ENCODE measurements at regions not wholly inside any gene's neighbourhood (a gene's known extent, or its start where the extent isn't known, plus 50 kb on each side); places are given as distances from the start of the nearest gene placed in this dataset.

GRCh38 chr5:121008041-121008440, 543.9 kb downstream of the PRR16 start (continued):
- TF ChIP-seq JUN (IDR thresholded peaks at IDR 0.05), result no peak
- TF ChIP-seq KDM5A (IDR thresholded peaks at IDR 0.05), result no peak
- no peak for TF ChIP-seq MAX (IDR thresholded peaks at IDR 0.05)
- no peak for TF ChIP-seq ZSCAN20 (CRISPR knock-in tag; IDR thresholded peaks at IDR 0.05)
- TF ChIP-seq ZNF302 (CRISPR knock-in tag; IDR thresholded peaks at IDR 0.05), result no peak
- TF ChIP-seq NPAS2 (CRISPR knock-in tag; IDR thresholded peaks at IDR 0.05; ENCODE audit: borderline replicate concordance), result no peak
- TF ChIP-seq FOSB (CRISPR knock-in tag; IDR thresholded peaks at IDR 0.05), result no peak
- no peak for TF ChIP-seq ZFP36 (IDR thresholded peaks at IDR 0.05; ENCODE audit: borderline replicate concordance, partially characterized antibody)

- TF ChIP-seq HEYL (CRISPR knock-in tag; IDR thresholded peaks at IDR 0.05) (no peak), SMC3 (IDR thresholded peaks at IDR 0.05) (no peak), NPAS2 (CRISPR knock-in tag; IDR thresholded peaks at IDR 0.05; ENCODE audit: borderline replicate concordance) (no peak), PHF8 (IDR thresholded peaks at IDR 0.05; ENCODE audit: borderline replicate concordance, low read depth) (no peak), KDM1A (IDR thresholded peaks at IDR 0.05; ENCODE audit: low read depth) (no peak), TFCP2L1 (CRISPR knock-in tag; IDR thresholded peaks at IDR 0.05) (no peak), ESRRA (IDR thresholded peaks at IDR 0.05; ENCODE audit: borderline replicate concordance, low read length) (no peak)
- Histone ChIP-seq H3K27ac (no peak overlapping the region), H3K4me1 (no peaks in the 10 kb centered on the region), H3K4me2 (no peak overlapping the region), H3K9me3 (no peaks in the 10 kb centered on the region), H3K4me3 (no peak overlapping the region)
- POLR2A ChIA-PET, result no interaction called here
- CTCF ChIA-PET, result no interaction called here
- DNase-seq (ENCODE audit: low read depth in 1 of 2, low spot score in 1 of 2) (no peak), ATAC-seq (no peak), FAIRE-seq (no peak)
Measured at GRCh38 chr5:121009058-121009457, 545.0 kb downstream of the PRR16 start.

GRCh38 chr5:121018004-121018403, 553.9 kb downstream of the PRR16 start:
- no peak overlapping the region for H3K27ac ChIP-seq
- H3K4me1 ChIP-seq, result no peaks in the 10 kb centered on the region
- FAIRE-seq (no peak), DNase-seq (ENCODE audit: low read depth in 1 of 2, low spot score in 1 of 2) (no peak), ATAC-seq (no peak)
- H3K4me3 ChIP-seq, result no peak overlapping the region
- H3K4me2 ChIP-seq, result no peak overlapping the region
- no peaks in the 10 kb centered on the region for H3K9me3 ChIP-seq
- POLR2A ChIA-PET, result no interaction called here
- CTCF ChIA-PET, result interaction anchor here (1.0 kb wide), 1 partner anchor 22 kb away, joined by 3 read pairs; no protein-coding TSS in a partner anchor
- WGBS (ENCODE audit: missing lambda C conversion rate), result 52% methylated on average over 5 of the region's 5 CpGs
- TF ChIP-seq SREBF2 (IDR thresholded peaks at IDR 0.05) (no peak), CHD4 (IDR thresholded peaks at IDR 0.05; ENCODE audit: borderline replicate concordance) (no peak), FOSB (CRISPR knock-in tag; IDR thresholded peaks at IDR 0.05) (no peak), ZFP36 (IDR thresholded peaks at IDR 0.05; ENCODE audit: borderline replicate concordance, partially characterized antibody) (no peak), TFCP2L1 (CRISPR knock-in tag; IDR thresholded peaks at IDR 0.05) (no peak), HOXA7 (CRISPR knock-in tag; IDR thresholded peaks at IDR 0.05) (no peak), JUN (IDR thresholded peaks at IDR 0.05) (no peak), TP53 (CRISPR knock-in tag; IDR thresholded peaks at IDR 0.05) (no peak), MAZ (IDR thresholded peaks at IDR 0.05; ENCODE audit: borderline replicate concordance, low read depth, low read length) (no peak), HEYL (CRISPR knock-in tag; IDR thresholded peaks at IDR 0.05) (no peak), ZNF302 (CRISPR knock-in tag; IDR thresholded peaks at IDR 0.05) (no peak), ZC3H11A (IDR thresholded peaks at IDR 0.05) (no peak), RAD21 (conservative IDR thresholded peaks at IDR 0.05 in 1 of 2, IDR thresholded peaks at IDR 0.05 in 1 of 2) (no peak), REST (IDR thresholded peaks at IDR 0.05) (no peak)
- TF ChIP-seq, protein P1, sequence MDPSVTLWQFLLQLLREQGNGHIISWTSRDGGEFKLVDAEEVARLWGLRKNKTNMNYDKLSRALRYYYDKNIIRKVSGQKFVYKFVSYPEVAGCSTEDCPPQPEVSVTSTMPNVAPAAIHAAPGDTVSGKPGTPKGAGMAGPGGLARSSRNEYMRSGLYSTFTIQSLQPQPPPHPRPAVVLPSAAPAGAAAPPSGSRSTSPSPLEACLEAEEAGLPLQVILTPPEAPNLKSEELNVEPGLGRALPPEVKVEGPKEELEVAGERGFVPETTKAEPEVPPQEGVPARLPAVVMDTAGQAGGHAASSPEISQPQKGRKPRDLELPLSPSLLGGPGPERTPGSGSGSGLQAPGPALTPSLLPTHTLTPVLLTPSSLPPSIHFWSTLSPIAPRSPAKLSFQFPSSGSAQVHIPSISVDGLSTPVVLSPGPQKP (IDR thresholded peaks at IDR 0.05; ENCODE audit: low read depth, low read length), result no peak
